Lower lobe of right lung (tissue), 2 donors: ENCODE measurements at regions not wholly inside any gene's neighbourhood (a gene's known extent, or its start where the extent isn't known, plus 50 kb on each side); places are given as distances from the start of the nearest gene placed in this dataset.
"Not testable (repeated sequence)": the region's sequence is repeated elsewhere in the genome, so short reads cannot be mapped to it uniquely, and the experiment has no call there.

Experiments used
- ATAC-seq, 2 donors: fragments of 200-7000 bp; cut with Tn5 transposase; one replicate each; pipeline ENCODE4 v1.9.1; 2020 to 2022; ENCODE audit warnings: mild to moderate bottlenecking in 2 of 2, moderate library complexity in 2 of 2
- DNase-seq: peaks from one replicate; pipeline ENCODE4 v3.0.0-alpha.2; 2020
- H3K27ac ChIP-seq: fragments of 200-600 bp; one replicate; pipeline ENCODE4 v1.8.0; 2022
- H3K27me3 ChIP-seq: fragments of 200-600 bp; one replicate; pipeline ENCODE4 v1.8.0; 2022; ENCODE audit warnings: low read depth
- H3K36me3 ChIP-seq: fragments of 200-600 bp; one replicate; pipeline ENCODE4 v1.8.0; 2022; ENCODE audit warnings: mild to moderate bottlenecking
- H3K4me1 ChIP-seq: fragments of 200-600 bp; one replicate; pipeline ENCODE4 v1.8.0; 2022
- H3K4me3 ChIP-seq: fragments of 200-600 bp; one replicate; pipeline ENCODE4 v1.8.0; 2022; ENCODE audit warnings: mild to moderate bottlenecking
- H3K9me3 ChIP-seq: fragments of 200-600 bp; one replicate; pipeline ENCODE4 v1.8.0; 2022
- intact Hi-C: fragments of 100-400 bp; cut with DNase I; formaldehyde crosslinking; loops from one replicate; pipeline ENCODE4 v1.11.0; 2022
- TF ChIP-seq, protein P1 (sequence below): fragments of 200-600 bp; IDR thresholded peaks from one replicate; pipeline ENCODE4 v1.8.0; 2022; ENCODE audit warnings: antibody characterized with exemption, mild to moderate bottlenecking
- donor health status: DM: no; HTN: yes; CAD: no; lungs with severe emphysema.

DNA sequence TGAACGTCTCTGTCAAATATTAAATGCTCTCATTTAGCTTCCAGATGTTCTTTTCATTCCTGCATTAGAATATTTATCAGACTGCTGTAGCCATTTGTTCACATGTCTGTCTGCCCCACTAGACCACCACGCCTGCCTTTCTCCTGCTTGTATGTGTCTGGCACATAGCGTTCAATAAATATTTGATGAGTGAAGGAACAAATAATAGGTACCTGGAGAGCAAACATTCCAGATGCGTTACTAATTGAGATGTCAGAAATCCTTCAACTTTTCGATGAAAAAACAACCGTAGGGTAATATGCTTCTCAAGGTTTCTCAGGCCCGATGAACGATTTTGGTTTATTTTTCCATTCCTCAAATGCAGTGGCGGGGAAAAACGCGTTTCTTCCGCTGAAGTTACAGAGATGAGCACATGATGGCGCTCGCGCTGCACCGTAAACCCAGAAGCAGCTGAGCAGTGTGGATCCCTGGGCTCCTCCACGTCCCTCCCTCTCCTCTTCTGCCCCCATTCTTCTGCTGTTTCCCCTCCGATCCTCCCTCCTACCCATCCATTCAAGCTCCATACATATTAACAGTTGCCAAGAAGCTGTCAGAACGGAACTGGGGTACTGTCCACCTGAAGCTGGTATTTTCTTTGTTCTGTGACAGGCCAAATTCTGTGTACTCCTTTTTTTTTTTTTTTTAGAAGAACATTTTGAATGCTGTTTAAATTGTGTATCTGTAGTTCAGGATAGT is 245.4 kb downstream of the MPDZ start:
- peaks cover 10% of the 10 kb centered on the region for H3K4me1 ChIP-seq
- H3K4me3 ChIP-seq, result peak overlapping the region; percentile 33
- peak; percentile 65 for DNase-seq
- H3K9me3 ChIP-seq, result no peaks in the 10 kb centered on the region
- H3K27ac ChIP-seq, result no peak overlapping the region
- H3K36me3 ChIP-seq, result no peaks in the 10 kb centered on the region
- intact Hi-C loops, result no loop called here
- peak; percentile 91 to 92 for ATAC-seq
- TF ChIP-seq, protein P1, sequence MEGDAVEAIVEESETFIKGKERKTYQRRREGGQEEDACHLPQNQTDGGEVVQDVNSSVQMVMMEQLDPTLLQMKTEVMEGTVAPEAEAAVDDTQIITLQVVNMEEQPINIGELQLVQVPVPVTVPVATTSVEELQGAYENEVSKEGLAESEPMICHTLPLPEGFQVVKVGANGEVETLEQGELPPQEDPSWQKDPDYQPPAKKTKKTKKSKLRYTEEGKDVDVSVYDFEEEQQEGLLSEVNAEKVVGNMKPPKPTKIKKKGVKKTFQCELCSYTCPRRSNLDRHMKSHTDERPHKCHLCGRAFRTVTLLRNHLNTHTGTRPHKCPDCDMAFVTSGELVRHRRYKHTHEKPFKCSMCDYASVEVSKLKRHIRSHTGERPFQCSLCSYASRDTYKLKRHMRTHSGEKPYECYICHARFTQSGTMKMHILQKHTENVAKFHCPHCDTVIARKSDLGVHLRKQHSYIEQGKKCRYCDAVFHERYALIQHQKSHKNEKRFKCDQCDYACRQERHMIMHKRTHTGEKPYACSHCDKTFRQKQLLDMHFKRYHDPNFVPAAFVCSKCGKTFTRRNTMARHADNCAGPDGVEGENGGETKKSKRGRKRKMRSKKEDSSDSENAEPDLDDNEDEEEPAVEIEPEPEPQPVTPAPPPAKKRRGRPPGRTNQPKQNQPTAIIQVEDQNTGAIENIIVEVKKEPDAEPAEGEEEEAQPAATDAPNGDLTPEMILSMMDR, result peak; percentile 64
- no peaks in the 10 kb centered on the region for H3K27me3 ChIP-seq

GRCh38 chr9:13034694-13035002 is 244.8 kb downstream of the MPDZ start:
- peaks cover 10% of the 10 kb centered on the region for H3K4me1 ChIP-seq
- no peaks in the 10 kb centered on the region for H3K36me3 ChIP-seq
- intact Hi-C loops, result no loop called here
- no peaks in the 10 kb centered on the region for H3K27me3 ChIP-seq
- ATAC-seq (peak in 1 of 2 donors; percentile 13), DNase-seq (no peak)
- peak overlapping the region; percentile 33 for H3K4me3 ChIP-seq
- TF ChIP-seq, protein P1, result no peak
- no peaks in the 10 kb centered on the region for H3K9me3 ChIP-seq
- no peak overlapping the region for H3K27ac ChIP-seq

GRCh38 chr9:13035822-13036221 is 243.7 kb downstream of the MPDZ start:
- no peaks in the 10 kb centered on the region for H3K9me3 ChIP-seq
- H3K27ac ChIP-seq, result no peak overlapping the region
- no peak overlapping the region for H3K4me3 ChIP-seq
- no peak for DNase-seq
- H3K4me1 ChIP-seq, result peaks cover 10% of the 10 kb centered on the region
- no peaks in the 10 kb centered on the region for H3K27me3 ChIP-seq
- TF ChIP-seq, protein P1, result no peak
- intact Hi-C loops, result no loop called here
- no peak for ATAC-seq
- H3K36me3 ChIP-seq, result no peaks in the 10 kb centered on the region

- H3K27ac ChIP-seq, H3K9me3 ChIP-seq, H3K27me3 ChIP-seq, intact Hi-C loops, ATAC-seq, H3K36me3 ChIP-seq, DNase-seq, H3K4me3 ChIP-seq, H3K4me1 ChIP-seq: not testable (repeated sequence)
Observed at GRCh38 chr9:13037808-13038207, 241.7 kb downstream of the MPDZ start.

DNA sequence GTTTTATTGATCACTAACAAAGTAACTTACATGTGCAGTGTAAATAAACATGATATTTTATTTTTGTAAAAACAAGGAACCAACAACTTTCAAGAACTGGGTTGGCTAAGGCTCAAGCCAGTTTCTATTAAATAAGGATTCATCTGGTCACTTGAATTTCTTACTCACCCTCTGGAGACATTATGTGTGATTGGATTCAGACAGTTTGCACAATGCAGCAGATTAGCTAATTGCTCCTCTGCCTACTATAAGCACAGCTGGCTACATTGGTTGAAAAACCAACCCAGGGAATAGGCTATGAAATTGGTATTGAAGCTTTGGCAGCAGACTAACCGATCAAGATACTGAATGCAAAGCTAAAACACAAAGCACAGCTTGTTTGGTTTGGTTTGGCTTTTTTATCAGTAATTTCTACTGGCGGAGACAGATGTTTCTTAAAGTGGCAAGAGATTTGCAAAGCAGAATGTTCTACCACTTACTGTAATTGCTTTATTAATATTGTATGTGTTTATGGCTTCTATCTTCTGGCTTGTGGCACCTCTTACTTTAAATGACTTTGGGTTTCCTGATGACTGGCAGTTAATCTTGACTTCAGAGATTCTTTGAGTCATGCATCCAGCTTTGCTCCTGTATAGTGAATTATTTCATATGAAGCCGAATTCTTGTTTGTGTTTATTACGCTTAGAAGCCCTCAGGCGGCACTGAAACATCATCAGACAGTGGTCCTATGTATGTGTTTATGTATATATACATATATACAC is 231.5 kb downstream of the MPDZ start:
- Histone ChIP-seq H3K36me3 (no peaks in the 10 kb centered on the region), H3K9me3 (no peaks in the 10 kb centered on the region), H3K4me1 (no peaks in the 10 kb centered on the region), H3K27ac (no peak overlapping the region), H3K27me3 (no peaks in the 10 kb centered on the region), H3K4me3 (no peak overlapping the region)
- DNase-seq, result no peak
- intact Hi-C loops, result no loop called here
- ATAC-seq, result no peak
- TF ChIP-seq, protein P1, result no peak

DNA sequence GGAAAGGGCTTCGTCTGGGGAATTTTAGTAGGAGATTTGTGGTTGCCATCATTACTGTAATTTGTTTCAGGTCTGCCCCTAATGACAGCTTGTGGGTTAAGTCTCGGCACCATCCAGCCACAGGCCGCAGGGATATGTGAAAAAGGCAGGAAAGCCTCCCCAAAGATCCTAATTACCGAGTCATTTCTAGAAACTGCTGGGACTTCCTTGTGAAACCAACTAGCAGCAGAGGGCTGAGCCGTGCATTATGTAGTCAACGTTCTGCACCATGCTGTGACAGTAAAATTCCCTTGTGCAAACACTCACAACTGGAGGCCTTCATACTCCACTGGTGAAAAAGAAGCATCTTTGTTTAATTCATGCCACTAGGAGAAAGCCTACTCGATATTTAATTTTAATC is 230.3 kb downstream of the MPDZ start:
- ATAC-seq, result no peak
- no peak overlapping the region for H3K27ac ChIP-seq
- no peaks in the 10 kb centered on the region for H3K36me3 ChIP-seq
- no peak overlapping the region for H3K4me3 ChIP-seq
- no peaks in the 10 kb centered on the region for H3K9me3 ChIP-seq
- DNase-seq, result no peak
- H3K4me1 ChIP-seq, result no peaks in the 10 kb centered on the region
- H3K27me3 ChIP-seq, result no peaks in the 10 kb centered on the region
- TF ChIP-seq, protein P1, result no peak
- intact Hi-C loops, result no loop called here
